Tibial artery (tissue), 4 donors: ENCODE measurements at regions not wholly inside any gene's neighbourhood (a gene's known extent, or its start where the extent isn't known, plus 50 kb on each side); places are given as distances from the start of the nearest gene placed in this dataset.

Experiments
- DNase-seq, 2 donors: peaks; one replicate each; pipeline ENCODE4 v3.0.0-alpha.2; 2019
- H3K27ac ChIP-seq, 2 donors: fragments of 200-600 bp; sonication (generic) in 1 of 2; 1 replicate in 1 of 2; 2 replicates in 1 of 2; pipeline ENCODE4 v1.5.1; 2018 to 2019; ENCODE audit warnings: mild to moderate bottlenecking in 1 of 2
- H3K27me3 ChIP-seq, 2 donors: fragments of 200-600 bp; sonication (generic) in 1 of 2; one replicate each; pipeline versions ENCODE4 v1.5.1 to v1.6.0; 2016 to 2019
- H3K36me3 ChIP-seq, 3 donors: fragments of 200-600 bp; sonication (generic) in 2 of 3; one replicate each; pipeline ENCODE4 v1.5.1; 2016 to 2019; ENCODE audit warnings: mild to moderate bottlenecking in 2 of 3
- H3K4me1 ChIP-seq, 4 donors: fragments of 200-600 bp; sonication (generic) in 2 of 4; 1 replicate in 3 of 4; 2 replicates in 1 of 4; pipeline ENCODE4 v1.5.1; 2016 to 2019
- H3K4me3 ChIP-seq, 2 donors: fragments of 200-600 bp; sonication (generic) in 1 of 2; 1 replicate in 1 of 2; 2 replicates in 1 of 2; pipeline ENCODE4 v1.5.1; 2018 to 2019; ENCODE audit warnings: mild to moderate bottlenecking in 2 of 2
- H3K9me3 ChIP-seq, 3 donors: fragments of 200-600 bp; sonication (generic) in 1 of 3; one replicate each; pipeline ENCODE4 v1.5.1; 2016 to 2019
- intact Hi-C: fragments of 100-400 bp; cut with DNase I; formaldehyde crosslinking; loops from one replicate; pipeline ENCODE4 v1.15.0; 2023; ENCODE audit warnings: low total_unique reads
- TF ChIP-seq, protein P1 (sequence below), 2 experiments: fragments of 200-600 bp in 1 of 2; fragments of 450-650 bp in 1 of 2; IDR thresholded peaks; one replicate each; pipeline ENCODE4 v1.5.1; 2017 to 2019; ENCODE audit warnings: antibody characterized with exemption in 2 of 2, mild to moderate bottlenecking in 1 of 2, moderate library complexity in 1 of 2

DNA sequence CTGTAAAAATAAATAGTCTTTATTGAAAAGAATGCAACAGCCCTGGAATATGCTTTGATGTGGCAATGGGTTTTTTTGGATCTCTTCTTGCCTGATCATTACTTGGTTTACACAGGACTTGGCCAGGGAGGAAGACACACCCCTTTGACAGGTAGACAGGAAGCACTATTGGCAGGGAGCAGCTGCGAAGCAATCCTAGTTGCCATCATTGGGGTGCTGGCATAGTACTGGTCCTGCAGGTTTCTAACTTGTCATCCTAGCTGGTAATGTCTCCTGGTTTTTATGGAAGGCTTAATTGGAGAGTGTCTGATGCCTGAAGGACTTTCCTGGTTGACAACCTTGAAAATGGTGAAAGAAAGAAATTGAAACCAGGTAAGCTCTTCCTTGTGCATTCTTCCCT, 71.2 kb upstream of the CCN6 start:
- no peaks in the 10 kb centered on the region for H3K9me3 ChIP-seq
- intact Hi-C loops, result no loop called here
- peaks cover 0 to 3% of the 10 kb centered on the region in 2 donors for H3K27me3 ChIP-seq
- TF ChIP-seq, protein P1, sequence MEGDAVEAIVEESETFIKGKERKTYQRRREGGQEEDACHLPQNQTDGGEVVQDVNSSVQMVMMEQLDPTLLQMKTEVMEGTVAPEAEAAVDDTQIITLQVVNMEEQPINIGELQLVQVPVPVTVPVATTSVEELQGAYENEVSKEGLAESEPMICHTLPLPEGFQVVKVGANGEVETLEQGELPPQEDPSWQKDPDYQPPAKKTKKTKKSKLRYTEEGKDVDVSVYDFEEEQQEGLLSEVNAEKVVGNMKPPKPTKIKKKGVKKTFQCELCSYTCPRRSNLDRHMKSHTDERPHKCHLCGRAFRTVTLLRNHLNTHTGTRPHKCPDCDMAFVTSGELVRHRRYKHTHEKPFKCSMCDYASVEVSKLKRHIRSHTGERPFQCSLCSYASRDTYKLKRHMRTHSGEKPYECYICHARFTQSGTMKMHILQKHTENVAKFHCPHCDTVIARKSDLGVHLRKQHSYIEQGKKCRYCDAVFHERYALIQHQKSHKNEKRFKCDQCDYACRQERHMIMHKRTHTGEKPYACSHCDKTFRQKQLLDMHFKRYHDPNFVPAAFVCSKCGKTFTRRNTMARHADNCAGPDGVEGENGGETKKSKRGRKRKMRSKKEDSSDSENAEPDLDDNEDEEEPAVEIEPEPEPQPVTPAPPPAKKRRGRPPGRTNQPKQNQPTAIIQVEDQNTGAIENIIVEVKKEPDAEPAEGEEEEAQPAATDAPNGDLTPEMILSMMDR (IDR thresholded peaks at IDR 0.05), result no peak
- no peak overlapping the region for H3K27ac ChIP-seq
- DNase-seq, result no peak
- no peaks in the 10 kb centered on the region for H3K4me1 ChIP-seq
- H3K4me3 ChIP-seq, result no peak overlapping the region
- no peaks in the 10 kb centered on the region for H3K36me3 ChIP-seq

DNA sequence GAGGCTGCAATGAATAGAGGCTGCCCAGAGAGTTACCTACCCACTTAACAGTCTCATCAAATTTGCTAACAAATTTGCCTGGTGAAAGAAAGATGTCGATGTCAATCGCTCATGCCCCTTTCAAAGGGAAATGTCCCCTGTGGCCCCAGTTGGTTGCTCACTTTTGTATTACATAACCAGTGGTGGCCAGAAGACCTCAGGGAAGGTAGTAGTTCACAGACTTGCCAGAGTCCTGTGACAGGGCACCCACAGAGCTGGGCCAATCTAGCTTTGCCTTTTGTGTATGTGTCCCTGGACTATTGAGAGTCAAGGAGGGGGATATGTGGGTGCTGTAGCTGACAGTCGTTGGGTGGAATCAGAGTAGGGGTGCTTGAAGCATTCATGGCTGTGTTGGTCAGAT, 70.7 kb upstream of the CCN6 start:
- Histone ChIP-seq H3K9me3 (no peaks in the 10 kb centered on the region), H3K27me3 (peaks cover 0 to 3% of the 10 kb centered on the region in 2 donors), H3K4me1 (no peaks in the 10 kb centered on the region), H3K36me3 (no peaks in the 10 kb centered on the region), H3K27ac (no peak overlapping the region), H3K4me3 (no peak overlapping the region)
- DNase-seq, result no peak
- intact Hi-C loops, result no loop called here
- TF ChIP-seq, protein P1 (IDR thresholded peaks at IDR 0.05), result no peak

- no peak overlapping the region for H3K27ac ChIP-seq
- no peaks in the 10 kb centered on the region for H3K9me3 ChIP-seq
- intact Hi-C loops, result no loop called here
- no peaks in the 10 kb centered on the region for H3K36me3 ChIP-seq
- TF ChIP-seq, protein P1 (IDR thresholded peaks at IDR 0.05), result no peak
- H3K4me1 ChIP-seq, result no peaks in the 10 kb centered on the region
- H3K27me3 ChIP-seq, result peaks cover 0 to 2% of the 10 kb centered on the region in 2 donors
- H3K4me3 ChIP-seq, result no peak overlapping the region
- DNase-seq, result no peak
Observed at GRCh38 chr6:111984081-111984480, 69.8 kb upstream of the CCN6 start.

DNA sequence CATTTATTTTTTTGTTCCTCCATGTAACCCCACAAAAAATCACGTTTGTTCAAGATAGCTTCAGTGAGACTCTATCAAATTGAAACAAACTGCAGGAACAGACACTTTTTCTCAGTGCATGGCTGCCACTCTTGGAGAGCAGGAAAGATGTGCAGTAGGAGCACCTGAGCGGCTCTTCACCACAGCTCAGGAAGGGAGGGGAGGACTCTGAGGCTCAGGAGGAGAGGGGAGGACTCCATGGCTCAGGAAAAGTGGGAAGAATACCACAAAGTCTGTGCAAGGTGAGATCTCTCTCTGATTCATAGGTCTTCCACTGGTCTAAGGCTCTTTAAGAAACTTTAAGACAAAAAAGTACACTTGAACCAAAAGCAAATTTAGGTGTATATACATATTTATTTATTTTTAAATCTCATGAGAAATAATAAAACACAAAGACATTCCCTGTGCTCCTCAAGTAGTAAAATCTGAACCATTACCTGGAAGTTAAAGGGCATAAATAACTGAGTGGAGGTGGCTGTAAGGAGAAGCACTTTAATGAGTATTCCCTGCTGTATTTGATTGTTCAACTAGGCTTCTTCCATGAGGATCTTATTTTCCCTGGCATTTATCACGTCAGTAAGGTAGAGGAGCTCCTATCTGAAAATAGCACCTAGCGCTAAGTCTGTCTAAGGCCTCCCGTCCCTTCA, 69.2 kb upstream of the CCN6 start:
- DNase-seq, result no peak
- H3K27me3 ChIP-seq, result no peaks in the 10 kb centered on the region
- no peak overlapping the region for H3K27ac ChIP-seq
- H3K9me3 ChIP-seq, result no peaks in the 10 kb centered on the region
- TF ChIP-seq, protein P1 (IDR thresholded peaks at IDR 0.05), result no peak
- no peaks in the 10 kb centered on the region for H3K4me1 ChIP-seq
- H3K4me3 ChIP-seq, result no peak overlapping the region
- intact Hi-C loops, result no loop called here
- no peaks in the 10 kb centered on the region for H3K36me3 ChIP-seq

DNA sequence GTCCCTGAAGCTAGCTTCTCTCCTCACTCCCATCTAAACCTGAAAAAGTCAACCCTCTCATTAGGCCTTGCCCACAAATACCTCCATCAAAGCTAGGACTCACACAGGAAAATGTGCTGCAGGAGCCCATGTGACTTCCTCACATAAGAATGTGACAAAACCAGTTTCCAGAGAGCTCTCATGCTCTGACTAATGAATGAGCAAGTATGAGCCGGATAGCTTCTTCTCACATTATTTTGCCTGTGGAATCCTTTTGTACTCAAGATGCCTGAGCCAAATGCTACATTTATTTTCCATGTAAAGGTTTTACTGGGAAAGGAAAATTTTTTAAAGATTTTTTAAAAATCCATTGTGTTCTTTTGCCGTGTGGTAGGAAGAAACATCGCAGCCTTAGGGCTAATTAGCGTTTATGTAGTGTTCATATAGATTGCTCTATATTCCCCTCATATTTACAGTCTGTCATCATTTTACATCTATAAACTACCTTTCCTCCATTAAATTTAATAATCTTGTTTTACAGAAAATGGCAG, 68.6 kb upstream of the CCN6 start:
- Histone ChIP-seq H3K4me1 (no peaks in the 10 kb centered on the region), H3K4me3 (no peak overlapping the region), H3K36me3 (no peaks in the 10 kb centered on the region), H3K9me3 (no peaks in the 10 kb centered on the region), H3K27me3 (no peaks in the 10 kb centered on the region), H3K27ac (no peak overlapping the region)
- DNase-seq, result no peak
- intact Hi-C loops, result no loop called here
- TF ChIP-seq, protein P1 (IDR thresholded peaks at IDR 0.05), result no peak
